ENCODE measurements at regions not wholly inside any gene's neighbourhood (a gene's known extent, or its start where the extent isn't known, plus 50 kb on each side); places are given as distances from the start of the nearest gene placed in this dataset.
"Not testable (repeated sequence)": the region's sequence is repeated elsewhere in the genome, so short reads cannot be mapped to it uniquely, and the experiment has no call there.

- not testable (repeated sequence) for DNase-seq (ENCODE audit: extremely low read depth, low read depth, low spot score)
Observed at GRCh38 chrX:4613651-4614050, 900.2 kb upstream of the PRKX start.

GRCh38 chrX:4588893-4589292, 875.4 kb upstream of the PRKX start:
- no peak for DNase-seq (ENCODE audit: extremely low read depth, low read depth, low spot score)

- no peak for DNase-seq (ENCODE audit: extremely low read depth, low read depth, low spot score)
Observed at GRCh38 chrX:4588466-4588865, 875.0 kb upstream of the PRKX start.

GRCh38 chrX:4588056-4588455, 874.6 kb upstream of the PRKX start:
- no peak for DNase-seq (ENCODE audit: extremely low read depth, low read depth, low spot score)

GRCh38 chrX:4579999-4580398, 866.5 kb upstream of the PRKX start:
- DNase-seq (ENCODE audit: extremely low read depth, low read depth, low spot score) = no peak

GRCh38 chrX:4579480-4579879, 866.0 kb upstream of the PRKX start:
- DNase-seq (ENCODE audit: extremely low read depth, low read depth, low spot score) = no peak

GRCh38 chrX:4572691-4573090, 859.2 kb upstream of the PRKX start:
- DNase-seq (ENCODE audit: extremely low read depth, low read depth, low spot score) = no peak

DNA sequence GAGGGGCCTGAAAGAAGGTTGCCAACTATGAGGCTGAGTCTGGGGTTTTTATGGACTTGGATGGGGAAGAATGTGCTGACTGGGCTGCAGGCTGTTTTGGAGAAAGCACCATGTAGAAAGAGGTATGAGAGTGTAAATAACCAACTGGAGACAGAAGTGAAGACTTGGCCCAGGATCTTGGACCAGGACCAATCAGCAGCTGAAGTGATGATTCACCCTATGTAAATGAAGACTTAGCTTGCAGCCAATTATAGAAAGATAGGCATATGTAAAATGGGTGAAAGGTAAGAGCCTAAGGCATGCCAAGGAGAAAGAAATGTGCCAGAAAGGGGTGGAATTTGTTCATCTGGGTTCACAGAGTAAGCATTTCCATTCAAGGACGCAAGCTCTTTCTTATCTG, 856.7 kb upstream of the PRKX start:
- DNase-seq (ENCODE audit: extremely low read depth, low read depth, low spot score) = no peak

- DNase-seq (ENCODE audit: extremely low read depth, low read depth, low spot score) = no peak
Observed at GRCh38 chrX:4560192-4560591, 846.7 kb upstream of the PRKX start.

DNA sequence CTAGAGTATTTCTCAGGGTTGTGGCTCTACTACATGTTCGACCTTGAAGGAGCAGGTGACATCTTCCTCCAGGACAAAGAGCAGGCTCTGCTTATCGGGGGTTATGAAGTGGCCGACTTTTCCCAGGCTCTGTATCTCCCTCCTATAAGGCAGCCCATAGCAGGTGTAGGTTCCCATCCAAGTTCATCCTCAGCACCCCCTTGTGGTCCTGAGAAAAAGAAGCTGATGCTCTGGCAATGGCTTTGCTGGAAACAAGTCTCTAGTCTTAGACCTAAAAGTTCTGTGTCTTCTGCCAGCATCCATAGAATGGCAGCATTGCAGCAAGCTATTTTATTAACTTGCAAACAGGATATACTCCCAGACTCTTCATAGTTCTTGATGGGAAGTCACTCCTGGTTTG, 836.6 kb upstream of the PRKX start:
- no peak for DNase-seq (ENCODE audit: extremely low read depth, low read depth, low spot score)

GRCh38 chrX:4547213-4547836, 833.9 kb upstream of the PRKX start:
- peak; percentile 14 for DNase-seq (ENCODE audit: extremely low read depth, low read depth, low spot score)

DNA sequence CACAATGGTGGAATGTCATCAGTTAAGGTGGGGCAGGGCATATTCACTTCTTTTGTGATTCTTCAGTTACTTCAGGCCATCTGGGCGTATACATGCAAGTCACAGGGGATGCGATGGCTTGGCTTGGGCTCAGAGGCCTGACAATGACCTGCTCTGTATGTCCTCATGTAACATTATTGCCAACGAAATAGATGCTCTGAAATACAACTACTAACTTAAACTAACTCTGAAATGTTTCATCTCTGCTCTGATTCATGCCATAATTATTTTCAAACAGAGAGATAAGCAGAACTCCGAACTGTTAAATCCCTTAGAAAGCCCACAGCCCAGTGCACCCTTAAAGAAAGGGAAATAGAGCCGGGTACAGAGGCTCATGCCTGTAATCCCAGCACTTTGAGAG, 832.7 kb upstream of the PRKX start:
- not testable (repeated sequence) for DNase-seq (ENCODE audit: extremely low read depth, low read depth, low spot score)

- DNase-seq (ENCODE audit: extremely low read depth, low read depth, low spot score) = no peak
Observed at GRCh38 chrX:4528247-4528646, 814.8 kb upstream of the PRKX start.

GRCh38 chrX:4485912-4486311, 772.5 kb upstream of the PRKX start:
- DNase-seq (ENCODE audit: extremely low read depth, low read depth, low spot score) = no peak

- no peak for DNase-seq (ENCODE audit: extremely low read depth, low read depth, low spot score)
Observed at GRCh38 chrX:4484266-4484665, 770.8 kb upstream of the PRKX start.

GRCh38 chrX:4451591-4451990, 738.1 kb upstream of the PRKX start:
- no peak for DNase-seq (ENCODE audit: extremely low read depth, low read depth, low spot score)

DNA sequence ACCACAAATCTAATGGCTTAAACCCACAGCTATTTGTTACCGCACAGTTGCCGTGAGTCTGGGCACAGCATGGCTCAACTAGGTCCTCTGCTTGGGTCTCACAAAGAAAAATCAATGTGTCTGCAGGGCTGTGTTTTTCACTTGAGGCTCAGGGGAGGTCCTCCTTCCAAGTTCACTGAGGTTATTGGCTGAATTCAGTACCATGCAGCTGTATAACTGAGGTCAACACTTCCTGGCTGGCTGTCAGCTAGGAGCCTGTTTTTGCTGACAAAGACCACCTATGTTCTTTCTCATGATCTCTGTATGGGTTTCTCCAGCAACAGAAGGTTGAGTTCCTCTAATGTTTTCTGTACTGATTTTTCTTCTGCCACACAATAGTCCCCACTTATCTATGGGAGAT, 736.7 kb upstream of the PRKX start:
- DNase-seq (ENCODE audit: extremely low read depth, low read depth, low spot score) = no peak

GRCh38 chrX:4435905-4436304, 722.5 kb upstream of the PRKX start:
- no peak for DNase-seq (ENCODE audit: extremely low read depth, low read depth, low spot score)

- DNase-seq (ENCODE audit: extremely low read depth, low read depth, low spot score) = no peak
Observed at GRCh38 chrX:4397471-4397870, 684.0 kb upstream of the PRKX start.

DNA sequence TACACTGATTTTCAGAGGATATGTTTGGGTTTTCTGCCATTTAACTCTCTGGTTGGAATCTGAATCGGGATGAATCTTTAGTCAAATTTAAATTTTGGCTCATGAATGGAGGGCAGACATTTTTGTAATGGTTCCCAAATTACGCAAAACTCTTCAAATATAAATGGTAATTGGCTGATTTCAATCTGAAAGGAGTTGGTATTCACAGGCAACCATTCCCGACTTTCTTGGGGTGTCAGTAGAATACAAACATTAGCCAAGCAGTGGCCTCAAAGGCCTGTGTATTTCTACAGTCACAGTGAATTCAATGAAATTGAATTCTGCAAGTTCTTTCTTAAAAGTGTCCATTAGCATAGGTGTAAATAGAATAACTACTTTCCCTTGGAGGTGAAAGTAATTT, 668.8 kb upstream of the PRKX start:
- DNase-seq (ENCODE audit: extremely low read depth, low read depth, low spot score) = no peak

DNA sequence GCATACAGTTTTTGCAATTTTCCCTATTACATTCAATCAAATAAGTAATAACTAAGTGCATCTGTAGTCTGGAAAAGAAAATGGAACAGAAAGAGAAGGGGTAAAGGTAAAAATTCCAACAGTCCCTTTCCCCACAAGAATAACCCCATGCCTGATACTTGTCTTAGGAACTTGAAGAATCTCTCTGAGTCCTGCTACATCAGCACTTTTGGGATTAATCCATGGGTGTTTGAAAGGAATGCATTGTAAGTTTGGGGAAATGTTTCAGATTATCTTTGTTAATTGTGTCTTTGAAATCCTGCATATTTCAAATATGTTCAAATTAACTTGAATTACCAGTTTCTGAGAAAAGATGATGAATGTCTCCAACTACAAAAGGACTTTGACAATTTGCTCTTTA, 667.3 kb upstream of the PRKX start:
- DNase-seq (ENCODE audit: extremely low read depth, low read depth, low spot score) = no peak

- no peak for DNase-seq (ENCODE audit: extremely low read depth, low read depth, low spot score)
Observed at GRCh38 chrX:4379071-4379470, 665.6 kb upstream of the PRKX start.

- no peak for DNase-seq (ENCODE audit: extremely low read depth, low read depth, low spot score)
Observed at GRCh38 chrX:4373791-4374190, 660.3 kb upstream of the PRKX start.
